Neural progenitor cell (in vitro differentiated cells): ENCODE measurements at regions not wholly inside any gene's neighbourhood (a gene's known extent, or its start where the extent isn't known, plus 50 kb on each side); places are given as distances from the start of the nearest gene placed in this dataset.

ENCODE experiments used
- DNase-seq: peaks from one replicate; pipeline ENCODE4 v3.0.0-alpha.2; 2016; ENCODE audit warnings: low spot score
- H2AFZ ChIP-seq: fragments of 200-600 bp; sonication (generic); replicated peaks from 2 replicates; pipeline ENCODE4 v1.6.1; 2016; ENCODE audit warnings: antibody characterized with exemption
- H3F3A ChIP-seq: fragments of 200-600 bp; sonication (generic); 2 replicates; pipeline ENCODE4 v1.6.1; 2016; ENCODE audit warnings: antibody characterized with exemption, low read depth
- H3K27ac ChIP-seq: fragments of 200-600 bp; sonication (generic); 2 replicates; pipeline ENCODE4 v1.5.1; 2016; ENCODE audit warnings: mild to moderate bottlenecking
- H3K27me3 ChIP-seq: fragments of 200-600 bp; sonication (generic); 2 replicates; pipeline ENCODE4 v1.6.1; 2016; ENCODE audit warnings: mild to moderate bottlenecking, moderate library complexity
- H3K36me3 ChIP-seq: fragments of 200-600 bp; sonication (generic); 2 replicates; pipeline ENCODE4 v1.5.1; 2016
- H3K4me1 ChIP-seq: fragments of 200-600 bp; sonication (generic); 2 replicates; pipeline ENCODE4 v1.6.1; 2016; ENCODE audit warnings: mixed run types
- H3K4me2 ChIP-seq: fragments of 200-600 bp; sonication (generic); 2 replicates; pipeline ENCODE4 v1.6.1; 2016
- H3K4me3 ChIP-seq: fragments of 200-600 bp; sonication (generic); 2 replicates; pipeline ENCODE4 v1.5.1; 2016
- H3K79me2 ChIP-seq: fragments of 200-600 bp; sonication (generic); 2 replicates; pipeline ENCODE4 v1.6.1; 2016; ENCODE audit warnings: low read depth
- H3K9ac ChIP-seq: fragments of 200-600 bp; sonication (generic); 2 replicates; pipeline ENCODE4 v1.6.1; 2016
- H3K9me3 ChIP-seq: fragments of 200-600 bp; sonication (generic); 2 replicates; pipeline ENCODE4 v1.5.1; 2016; ENCODE audit warnings: low read depth
- H4K20me1 ChIP-seq: fragments of 200-600 bp; sonication (generic); 2 replicates; pipeline ENCODE4 v1.6.1; 2016; ENCODE audit warnings: low read depth
- H3K27ac Mint-ChIP-seq: 3 replicates; pipeline ENCODE4 v1.8.0; 2021; ENCODE audit warnings: mixed read lengths
- H3K27me3 Mint-ChIP-seq: 2 replicates; pipeline ENCODE4 v1.8.0; 2022; ENCODE audit warnings: low read depth, mild to moderate bottlenecking, inconsistent platforms, moderate library complexity, mixed read lengths; ENCODE audit not compliant: insufficient read depth
- H3K36me3 Mint-ChIP-seq: 3 replicates; pipeline ENCODE4 v1.8.0; 2021; ENCODE audit warnings: mixed read lengths
- H3K4me1 Mint-ChIP-seq: 3 replicates; pipeline ENCODE4 v1.8.0; 2021; ENCODE audit warnings: mixed read lengths
- H3K4me3 Mint-ChIP-seq: 3 replicates; pipeline ENCODE4 v1.8.0; 2021; ENCODE audit warnings: mild to moderate bottlenecking, moderate library complexity, mixed read lengths
- H3K9me3 Mint-ChIP-seq: 3 replicates; pipeline ENCODE4 v1.8.0; 2020; ENCODE audit warnings: mixed read lengths
- CTCF ChIP-seq: fragments of 200-600 bp; sonication (generic); IDR thresholded peaks from 2 replicates; pipeline ENCODE4 v1.5.1; 2017; ENCODE audit warnings: antibody characterized with exemption, mild to moderate bottlenecking
- EZH2 ChIP-seq: fragments of 200-600 bp; sonication (generic); IDR thresholded peaks from 2 replicates; pipeline ENCODE4 v1.6.1; 2017; ENCODE audit warnings: antibody characterized with exemption, mild to moderate bottlenecking, moderate library complexity
- EZH2phosphoT487 ChIP-seq: fragments of 200-600 bp; sonication (generic); IDR thresholded peaks from 2 replicates; pipeline ENCODE4 v1.6.1; 2017; ENCODE audit warnings: antibody characterized with exemption

- Histone ChIP-seq H3F3A (peaks cover 6% of the 10 kb centered on the region), H3K4me2 (no peak overlapping the region), H3K27ac (no peak overlapping the region), H3K36me3 (no peaks in the 10 kb centered on the region), H3K9ac (no peak overlapping the region), H3K4me3 (no peak overlapping the region), H3K9me3 (no peaks in the 10 kb centered on the region), H3K79me2 (no peaks in the 10 kb centered on the region), H3K27me3 (peaks cover 6% of the 10 kb centered on the region), H2AFZ (no peak overlapping the region), H4K20me1 (no peaks in the 10 kb centered on the region), H3K4me1 (peaks cover 31% of the 10 kb centered on the region)
- Mint-ChIP-seq H3K27me3 (peaks cover 9% of the 10 kb centered on the region), H3K27ac (peak overlapping the region; percentile 25), H3K36me3 (peaks cover 6% of the 10 kb centered on the region), H3K4me3 (no peak overlapping the region), H3K4me1 (peaks cover 48% of the 10 kb centered on the region), H3K9me3 (peaks cover 42% of the 10 kb centered on the region)
- no peak for DNase-seq
- TF ChIP-seq EZH2phosphoT487 (no peak), CTCF (no peak), EZH2 (no peak)
These were observed 57.4 kb upstream of the APCDD1 start for GRCh38 chr18:10397004-10397403.

GRCh38 chr18:10398571-10398970 lies 55.9 kb upstream of the APCDD1 start:
- H4K20me1 ChIP-seq = peaks cover 5% of the 10 kb centered on the region
- no peak for DNase-seq
- no peak overlapping the region for H3K4me3 ChIP-seq
- Mint-ChIP-seq H3K36me3 (peaks cover 2% of the 10 kb centered on the region), H3K4me3 (no peak overlapping the region), H3K27me3 (peaks cover 10% of the 10 kb centered on the region), H3K4me1 (peaks cover 63% of the 10 kb centered on the region), H3K27ac (peak overlapping the region; percentile 94), H3K9me3 (peaks cover 30% of the 10 kb centered on the region)
- peaks cover 16% of the 10 kb centered on the region for H3F3A ChIP-seq
- no peak for TF ChIP-seq EZH2
- TF ChIP-seq CTCF = no peak
- no peak for TF ChIP-seq EZH2phosphoT487
- H2AFZ ChIP-seq = no peak overlapping the region
- no peaks in the 10 kb centered on the region for H3K79me2 ChIP-seq
- no peak overlapping the region for H3K4me2 ChIP-seq
- peaks cover 6% of the 10 kb centered on the region for H3K27me3 ChIP-seq
- no peaks in the 10 kb centered on the region for H3K9me3 ChIP-seq
- no peak overlapping the region for H3K27ac ChIP-seq
- H3K9ac ChIP-seq = no peak overlapping the region
- peaks cover 47% of the 10 kb centered on the region for H3K4me1 ChIP-seq
- H3K36me3 ChIP-seq = no peaks in the 10 kb centered on the region

- Mint-ChIP-seq H3K9me3 (peaks cover 21% of the 10 kb centered on the region), H3K27ac (no peak overlapping the region), H3K4me1 (peaks cover 72% of the 10 kb centered on the region), H3K36me3 (peaks cover 2% of the 10 kb centered on the region), H3K27me3 (peaks cover 11% of the 10 kb centered on the region), H3K4me3 (no peak overlapping the region)
- Histone ChIP-seq H3K36me3 (no peaks in the 10 kb centered on the region), H3K9me3 (no peaks in the 10 kb centered on the region), H3K27ac (no peak overlapping the region), H3K4me2 (no peak overlapping the region), H4K20me1 (peaks cover 11% of the 10 kb centered on the region), H3K4me3 (no peak overlapping the region), H3K9ac (no peak overlapping the region), H2AFZ (no peak overlapping the region), H3K4me1 (peaks cover 54% of the 10 kb centered on the region), H3K79me2 (no peaks in the 10 kb centered on the region), H3F3A (peaks cover 25% of the 10 kb centered on the region), H3K27me3 (peaks cover 6% of the 10 kb centered on the region)
- no peak for DNase-seq
- no peak for TF ChIP-seq CTCF
- no peak for TF ChIP-seq EZH2
- TF ChIP-seq EZH2phosphoT487 = no peak
These were observed 55.0 kb upstream of the APCDD1 start for GRCh38 chr18:10399465-10399864.
